IMR-90 (cell line): ENCODE measurements at regions not wholly inside any gene's neighbourhood (a gene's known extent, or its start where the extent isn't known, plus 50 kb on each side); places are given as distances from the start of the nearest gene placed in this dataset.

Source experiments
- ATAC-seq: fragments of 200-7000 bp; cut with Tn5 transposase; 2 replicates; pipeline ENCODE4 v1.9.1; 2020; ENCODE audit warnings: low read depth, mild to moderate bottlenecking, moderate library complexity
- BruUV-seq: library from RNA; stranded (reverse); fragments of 400-500 nt; replicated peaks from 2 replicates; lab custom pipeline; 2021; lab: Mats Ljungman, UMichigan
- CTCF ChIA-PET: fragments of 300-600 bp; formaldehyde crosslinking; extraction: SDS; loops from one replicate; lab custom pipeline; 2021; ENCODE audit warnings: antibody characterized with exemption; lab: Yijun Ruan, JAX
- POLR2A ChIA-PET: fragments of 300-600 bp; sonication (Branson Sonifier 250); formaldehyde crosslinking; loops from one replicate; lab custom pipeline; 2022; ENCODE audit warnings: antibody characterized with exemption; ENCODE audit not compliant: unreplicated experiment; lab: Charles Lee
- DNase-seq: peaks from one replicate; pipeline ENCODE4 v3.0.0; 2013
- H2AFZ ChIP-seq: replicated peaks from 2 replicates; pipeline ENCODE3; 2013; ENCODE audit warnings: low read length, mild to moderate bottlenecking; ENCODE audit not compliant: poor library complexity
- H2AK5ac ChIP-seq: 2 replicates; pipeline ENCODE4 v1.6.1; 2013; ENCODE audit warnings: low read depth, low read length, inconsistent platforms
- H2AK9ac ChIP-seq: replicated peaks from 2 replicates; pipeline ENCODE3; 2013; ENCODE audit warnings: mild to moderate bottlenecking, low read depth, low read length, moderate library complexity; ENCODE audit not compliant: poor library complexity
- H2BK120ac ChIP-seq: 2 replicates; pipeline ENCODE4 v1.6.1; 2013; ENCODE audit warnings: low read depth, low read length, inconsistent platforms
- H2BK15ac ChIP-seq: 3 replicates; pipeline ENCODE4 v1.6.1; 2013; ENCODE audit warnings: low read depth, low read length, inconsistent platforms
- H2BK20ac ChIP-seq: 2 replicates; pipeline ENCODE4 v1.6.1; 2013; ENCODE audit warnings: low read depth, mild to moderate bottlenecking, inconsistent platforms, low read length, moderate library complexity
- H2BK5ac ChIP-seq: 2 replicates; pipeline ENCODE4 v1.6.1; 2013; ENCODE audit warnings: mild to moderate bottlenecking, low read depth, low read length, inconsistent platforms; ENCODE audit not compliant: poor library complexity, severe bottlenecking
- H3K14ac ChIP-seq: replicated peaks from 2 replicates; pipeline ENCODE4 v1.6.1; 2013; ENCODE audit warnings: low read depth, low read length, inconsistent platforms
- H3K18ac ChIP-seq: 2 replicates; pipeline ENCODE4 v1.6.1; 2013; ENCODE audit warnings: low read depth, low read length, control low read depth
- H3K23ac ChIP-seq: 2 replicates; pipeline ENCODE4 v1.6.1; 2013; ENCODE audit warnings: low read depth, low read length, inconsistent platforms
- H3K27ac ChIP-seq: 2 replicates; pipeline ENCODE4 v1.5.1; 2013; ENCODE audit warnings: mild to moderate bottlenecking, control low read depth, low read length; ENCODE audit not compliant: insufficient read depth
- H3K27me3 ChIP-seq: 2 replicates; pipeline ENCODE4 v1.6.1; 2013; ENCODE audit warnings: low read length; ENCODE audit not compliant: control insufficient read depth, insufficient read depth
- H3K36me3 ChIP-seq: 2 replicates; pipeline ENCODE4 v1.6.1; 2013; ENCODE audit warnings: low read length, mixed read lengths; ENCODE audit not compliant: control insufficient read depth, insufficient read depth
- H3K4ac ChIP-seq: 2 replicates; pipeline ENCODE4 v1.6.1; 2013; ENCODE audit warnings: low read depth, low read length, inconsistent platforms
- H3K4me1 ChIP-seq: 2 replicates; pipeline ENCODE4 v1.6.1; 2013; ENCODE audit warnings: low read length, mixed read lengths; ENCODE audit not compliant: control insufficient read depth, insufficient read depth
- H3K4me2 ChIP-seq: 2 replicates; pipeline ENCODE4 v1.6.1; 2013; ENCODE audit warnings: low read depth, mild to moderate bottlenecking, control low read depth, low read length, moderate library complexity
- H3K4me3 ChIP-seq: 2 replicates; pipeline ENCODE4 v1.5.1; 2013; ENCODE audit warnings: low read depth, mild to moderate bottlenecking, control low read depth, low read length, moderate library complexity; ENCODE audit not compliant: insufficient read depth
- H3K56ac ChIP-seq: 2 replicates; pipeline ENCODE4 v1.6.1; 2013; ENCODE audit warnings: low read length, inconsistent platforms; ENCODE audit not compliant: insufficient read depth; ENCODE audit errors: extremely low read depth
- H3K79me1 ChIP-seq, 2 experiments: 2 replicates each; pipeline ENCODE4 v1.6.1; 2013; ENCODE audit warnings: low read length in 2 of 2, inconsistent platforms in 1 of 2, low read depth in 1 of 2
- H3K9ac ChIP-seq: 2 replicates; pipeline ENCODE4 v1.6.1; 2013; ENCODE audit warnings: low read depth, low read length, control low read depth
- H3K9me1 ChIP-seq: 2 replicates; pipeline ENCODE4 v1.6.1; 2013; ENCODE audit warnings: low read length, inconsistent platforms; ENCODE audit not compliant: insufficient read depth
- H3K9me3 ChIP-seq: 2 replicates; pipeline ENCODE4 v1.6.1; 2013; ENCODE audit warnings: low read length; ENCODE audit not compliant: control insufficient read depth, insufficient read depth
- H4K20me1 ChIP-seq: 2 replicates; pipeline ENCODE4 v1.6.1; 2013; ENCODE audit warnings: low read length, inconsistent platforms; ENCODE audit not compliant: insufficient read depth
- H4K5ac ChIP-seq: 2 replicates; pipeline ENCODE4 v1.6.1; 2013; ENCODE audit warnings: mild to moderate bottlenecking, low read depth, low read length, control low read depth
- H4K8ac ChIP-seq, 2 experiments: 2 replicates each; pipeline ENCODE4 v1.6.1; 2013; ENCODE audit warnings: low read depth in 2 of 2, low read length in 2 of 2, control low read depth in 1 of 2, inconsistent platforms in 1 of 2
- H4K91ac ChIP-seq: 2 replicates; pipeline ENCODE4 v1.6.1; 2013; ENCODE audit warnings: low read depth, low read length, inconsistent platforms; ENCODE audit not compliant: insufficient read depth
- FOS ChIP-seq: fragments of 150-350 bp; IDR thresholded peaks from 2 replicates; pipeline ENCODE4 v1.6.1; 2016; ENCODE audit warnings: low read depth, low read length
- RAD21 ChIP-seq: IDR thresholded peaks from 2 replicates; pipeline ENCODE4 v1.6.1; 2012; ENCODE audit warnings: low read length, improper control_type of control experiment
- SMC3 ChIP-seq: fragments of 150-350 bp; IDR thresholded peaks from 2 replicates; pipeline ENCODE4 v1.6.1; 2016; ENCODE audit warnings: low read depth, mild to moderate bottlenecking, antibody characterized with exemption, low read length, moderate library complexity
- whole genome bisulfite sequencing, 2 experiments: methylation state at CpG; one replicate each; pipeline versions ENCODE4 v1.1.5 to v1.1.7; 2013; ENCODE audit warnings: missing lambda C conversion rate in 2 of 2; ENCODE audit not compliant: insufficient read length in 1 of 2; ENCODE audit errors: extremely low coverage in 2 of 2; 5-methylcytosine and 5-hydroxymethylcytosine counted together
- dilution Hi-C: fragments of 300-500 bp; cut with HindIII; formaldehyde crosslinking; loops from one replicate; pipeline ENCODE4 v1.14.3; 2018; ENCODE audit warnings: low sequenced_read_pairs; ENCODE audit not compliant: unreplicated experiment
- in situ Hi-C: fragments of 300-500 bp; cut with MboI; formaldehyde crosslinking; loops from 3 replicates; pipeline ENCODE4 v1.14.3; 2019; ENCODE audit warnings: low sequenced_read_pairs, inconsistent platforms, mixed read lengths
- intact Hi-C: fragments of 100-400 bp; cut with micrococcal nuclease; formaldehyde crosslinking; loops from 2 replicates; pipeline ENCODE4 v1.10.0; 2022

DNA sequence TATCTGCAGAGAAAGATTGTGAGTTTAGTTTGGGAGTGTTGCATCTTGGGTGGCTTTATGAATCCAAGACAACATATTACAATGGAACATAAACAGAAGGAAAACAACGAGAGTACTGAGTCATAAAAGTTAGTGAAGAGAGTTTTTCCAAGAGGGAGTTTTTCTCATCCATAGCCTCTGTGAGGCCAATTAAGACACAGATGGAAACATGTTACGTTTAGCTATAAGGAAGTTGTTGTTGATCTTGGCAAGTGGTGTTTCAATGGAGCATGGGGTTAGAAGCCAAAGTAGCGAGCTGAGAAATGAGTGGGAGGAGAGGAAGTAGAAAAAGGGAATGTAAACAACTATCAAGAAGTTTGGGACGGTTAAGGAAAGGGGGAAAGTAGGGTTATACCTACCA lies 53.3 kb upstream of the SPATA31D4 start:
- Histone ChIP-seq H2AK5ac (no peak overlapping the region), H4K20me1 (no peaks in the 10 kb centered on the region), H3K4me3 (no peak overlapping the region), H3K56ac (no peak overlapping the region), H4K8ac (peak overlapping the region in 1 of 2 experiments; percentile 73; a peak in 1 of 4 replicates), H2AFZ (no peak overlapping the region), H4K91ac (peak overlapping the region; percentile 31; the same call in 1 of the 2 replicates), H3K9me1 (peaks cover 7% of the 10 kb centered on the region), H3K36me3 (no peaks in the 10 kb centered on the region), H2BK120ac (peak overlapping the region; percentile 70; the same call in 1 of the 2 replicates), H3K18ac (peak overlapping the region; percentile 58; the same call in 1 of the 2 replicates), H2AK9ac (no peak overlapping the region), H2BK15ac (peak overlapping the region; percentile 86; the same call in 1 of the 3 replicates), H3K9me3 (no peaks in the 10 kb centered on the region), H3K4ac (peak overlapping the region; percentile 78; the same call in 1 of the 2 replicates), H3K4me2 (no peak overlapping the region; the same call in 1 of the 2 replicates), H2BK5ac (peak overlapping the region; percentile 22), H3K27ac (no peak overlapping the region), H3K79me1 (no peaks in the 10 kb centered on the region), H3K4me1 (peaks cover 4% of the 10 kb centered on the region), H3K27me3 (no peaks in the 10 kb centered on the region), H3K14ac (peak overlapping the region; percentile 69; the same call in 1 of the 2 replicates), H4K5ac (no peak overlapping the region), H3K23ac (peak overlapping the region; percentile 18; the same call in 1 of the 2 replicates), H2BK20ac (peak overlapping the region; percentile 58; the same call in 1 of the 2 replicates), H3K9ac (no peak overlapping the region)
- intact Hi-C loops (loop anchor here (10.0 kb wide), 1 partner anchor 730 kb away; no protein-coding TSS in a partner anchor), dilution Hi-C loops (no loop called here), in situ Hi-C loops (no loop called here)
- peak; percentile 94 for DNase-seq
- POLR2A ChIA-PET, result no interaction called here
- BruUV-seq, result no TSS peak
- CTCF ChIA-PET, result interaction anchor here (1.1 kb wide), 1 partner anchor 312 kb away, joined by 3 read pairs; no protein-coding TSS in a partner anchor
- ATAC-seq, result peak; percentile 54
- no CpG with 5 or more reads among the region's 4 CpGs for WGBS, 2 experiments
- TF ChIP-seq SMC3 (no peak), RAD21 (peak; percentile 5; the same call in 1 of the 2 replicates), FOS (peak; percentile 3; the same call in 1 of the 2 replicates)
